ENCODE measurements at regions not wholly inside any gene's neighbourhood (a gene's known extent, or its start where the extent isn't known, plus 50 kb on each side); places are given as distances from the start of the nearest gene placed in this dataset.

GRCh38 chr13:73547239-73547638, 488.4 kb downstream of the KLF5 start:
- no peak overlapping the region for H3K4me3 ChIP-seq (ENCODE audit: low read length)
- no peak overlapping the region for H3K9ac ChIP-seq (ENCODE audit: low read length)
- H3K4me1 ChIP-seq (ENCODE audit: control insufficient read depth, insufficient read depth, low read length) = no peaks in the 10 kb centered on the region
- DNase-seq (ENCODE audit: low read depth) = no peak
- no peaks in the 10 kb centered on the region for H3K36me3 ChIP-seq (ENCODE audit: control insufficient read depth, insufficient read depth, low read length, severe bottlenecking)
- H3K9me3 ChIP-seq (ENCODE audit: control insufficient read depth, low read length) = no peaks in the 10 kb centered on the region
- peaks cover 5% of the 10 kb centered on the region for H3K27me3 ChIP-seq (replicated peaks; ENCODE audit: control insufficient read depth, insufficient read depth, low read length)

- DNase-seq (ENCODE audit: low read depth) = no peak
- Histone ChIP-seq H3K36me3 (ENCODE audit: control insufficient read depth, insufficient read depth, low read length, severe bottlenecking) (no peaks in the 10 kb centered on the region), H3K4me3 (ENCODE audit: low read length) (no peak overlapping the region), H3K9ac (ENCODE audit: low read length) (no peak overlapping the region), H3K4me1 (ENCODE audit: control insufficient read depth, insufficient read depth, low read length) (no peaks in the 10 kb centered on the region), H3K27me3 (replicated peaks; ENCODE audit: control insufficient read depth, insufficient read depth, low read length) (no peaks in the 10 kb centered on the region), H3K9me3 (ENCODE audit: control insufficient read depth, low read length) (no peaks in the 10 kb centered on the region)
Observed at GRCh38 chr13:73544175-73544574, 485.4 kb downstream of the KLF5 start.

GRCh38 chr13:73542446-73542845, 483.6 kb downstream of the KLF5 start:
- H3K9me3 ChIP-seq (ENCODE audit: control insufficient read depth, low read length) = no peaks in the 10 kb centered on the region
- H3K4me3 ChIP-seq (ENCODE audit: low read length) = no peak overlapping the region
- no peaks in the 10 kb centered on the region for H3K4me1 ChIP-seq (ENCODE audit: control insufficient read depth, insufficient read depth, low read length)
- H3K9ac ChIP-seq (ENCODE audit: low read length) = no peak overlapping the region
- no peak for DNase-seq (ENCODE audit: low read depth)
- no peaks in the 10 kb centered on the region for H3K36me3 ChIP-seq (ENCODE audit: control insufficient read depth, insufficient read depth, low read length, severe bottlenecking)
- no peaks in the 10 kb centered on the region for H3K27me3 ChIP-seq (replicated peaks; ENCODE audit: control insufficient read depth, insufficient read depth, low read length)

- DNase-seq (ENCODE audit: low read depth) = no peak
- Histone ChIP-seq H3K9ac (ENCODE audit: low read length) (no peak overlapping the region), H3K27me3 (replicated peaks; ENCODE audit: control insufficient read depth, insufficient read depth, low read length) (no peaks in the 10 kb centered on the region), H3K36me3 (ENCODE audit: control insufficient read depth, insufficient read depth, low read length, severe bottlenecking) (no peaks in the 10 kb centered on the region), H3K9me3 (ENCODE audit: control insufficient read depth, low read length) (no peaks in the 10 kb centered on the region), H3K4me3 (ENCODE audit: low read length) (no peak overlapping the region), H3K4me1 (ENCODE audit: control insufficient read depth, insufficient read depth, low read length) (no peaks in the 10 kb centered on the region)
Observed at GRCh38 chr13:73536865-73537264, 478.1 kb downstream of the KLF5 start.

GRCh38 chr13:73535341-73535740, 476.5 kb downstream of the KLF5 start:
- no peak for DNase-seq (ENCODE audit: low read depth)

GRCh38 chr13:73532987-73533510, 474.2 kb downstream of the KLF5 start:
- Histone ChIP-seq H3K36me3 (ENCODE audit: control insufficient read depth, insufficient read depth, low read length, severe bottlenecking) (no peaks in the 10 kb centered on the region), H3K27me3 (replicated peaks; ENCODE audit: control insufficient read depth, insufficient read depth, low read length) (no peaks in the 10 kb centered on the region), H3K4me1 (ENCODE audit: control insufficient read depth, insufficient read depth, low read length) (no peaks in the 10 kb centered on the region), H3K9ac (ENCODE audit: low read length) (no peak overlapping the region), H3K9me3 (ENCODE audit: control insufficient read depth, low read length) (no peaks in the 10 kb centered on the region), H3K4me3 (ENCODE audit: low read length) (no peak overlapping the region)
- DNase-seq (ENCODE audit: low read depth) = no peak

More at GRCh38 chr13:73535341-73535740, 476.5 kb downstream of the KLF5 start:
- no peak overlapping the region for H3K4me3 ChIP-seq (ENCODE audit: low read length)
- no peaks in the 10 kb centered on the region for H3K27me3 ChIP-seq (replicated peaks; ENCODE audit: control insufficient read depth, insufficient read depth, low read length)
- no peaks in the 10 kb centered on the region for H3K36me3 ChIP-seq (ENCODE audit: control insufficient read depth, insufficient read depth, low read length, severe bottlenecking)
- H3K4me1 ChIP-seq (ENCODE audit: control insufficient read depth, insufficient read depth, low read length) = no peaks in the 10 kb centered on the region
- no peaks in the 10 kb centered on the region for H3K9me3 ChIP-seq (ENCODE audit: control insufficient read depth, low read length)
- no peak overlapping the region for H3K9ac ChIP-seq (ENCODE audit: low read length)

GRCh38 chr13:73532582-73532981, 473.8 kb downstream of the KLF5 start:
- no peaks in the 10 kb centered on the region for H3K27me3 ChIP-seq (replicated peaks; ENCODE audit: control insufficient read depth, insufficient read depth, low read length)
- H3K9ac ChIP-seq (ENCODE audit: low read length) = no peak overlapping the region
- no peaks in the 10 kb centered on the region for H3K9me3 ChIP-seq (ENCODE audit: control insufficient read depth, low read length)
- no peaks in the 10 kb centered on the region for H3K4me1 ChIP-seq (ENCODE audit: control insufficient read depth, insufficient read depth, low read length)
- H3K4me3 ChIP-seq (ENCODE audit: low read length) = no peak overlapping the region
- DNase-seq (ENCODE audit: low read depth) = no peak
- no peaks in the 10 kb centered on the region for H3K36me3 ChIP-seq (ENCODE audit: control insufficient read depth, insufficient read depth, low read length, severe bottlenecking)

GRCh38 chr13:73531014-73531413, 472.2 kb downstream of the KLF5 start:
- Histone ChIP-seq H3K4me1 (ENCODE audit: control insufficient read depth, insufficient read depth, low read length) (no peaks in the 10 kb centered on the region), H3K36me3 (ENCODE audit: control insufficient read depth, insufficient read depth, low read length, severe bottlenecking) (no peaks in the 10 kb centered on the region), H3K9ac (ENCODE audit: low read length) (no peak overlapping the region), H3K9me3 (ENCODE audit: control insufficient read depth, low read length) (no peaks in the 10 kb centered on the region), H3K27me3 (replicated peaks; ENCODE audit: control insufficient read depth, insufficient read depth, low read length) (no peaks in the 10 kb centered on the region), H3K4me3 (ENCODE audit: low read length) (no peak overlapping the region)
- DNase-seq (ENCODE audit: low read depth) = no peak

- no peak for DNase-seq (ENCODE audit: low read depth)
- no peak overlapping the region for H3K4me3 ChIP-seq (ENCODE audit: low read length)
Observed at GRCh38 chr13:73522937-73523336, 464.1 kb downstream of the KLF5 start.

GRCh38 chr13:73521985-73522524, 463.2 kb downstream of the KLF5 start:
- DNase-seq (ENCODE audit: low read depth) = no peak
- no peaks in the 10 kb centered on the region for H3K36me3 ChIP-seq (ENCODE audit: control insufficient read depth, insufficient read depth, low read length, severe bottlenecking)
- H3K4me3 ChIP-seq (ENCODE audit: low read length) = no peak overlapping the region
- no peaks in the 10 kb centered on the region for H3K4me1 ChIP-seq (ENCODE audit: control insufficient read depth, insufficient read depth, low read length)
- no peaks in the 10 kb centered on the region for H3K9me3 ChIP-seq (ENCODE audit: control insufficient read depth, low read length)
- no peaks in the 10 kb centered on the region for H3K27me3 ChIP-seq (replicated peaks; ENCODE audit: control insufficient read depth, insufficient read depth, low read length)
- no peak overlapping the region for H3K9ac ChIP-seq (ENCODE audit: low read length)

More at GRCh38 chr13:73522937-73523336, 464.1 kb downstream of the KLF5 start:
- H3K27me3 ChIP-seq (replicated peaks; ENCODE audit: control insufficient read depth, insufficient read depth, low read length) = no peaks in the 10 kb centered on the region
- H3K9me3 ChIP-seq (ENCODE audit: control insufficient read depth, low read length) = no peaks in the 10 kb centered on the region
- no peak overlapping the region for H3K9ac ChIP-seq (ENCODE audit: low read length)
- H3K36me3 ChIP-seq (ENCODE audit: control insufficient read depth, insufficient read depth, low read length, severe bottlenecking) = no peaks in the 10 kb centered on the region
- no peaks in the 10 kb centered on the region for H3K4me1 ChIP-seq (ENCODE audit: control insufficient read depth, insufficient read depth, low read length)

GRCh38 chr13:73521290-73521624, 462.5 kb downstream of the KLF5 start:
- no peaks in the 10 kb centered on the region for H3K9me3 ChIP-seq (ENCODE audit: control insufficient read depth, low read length)
- no peak overlapping the region for H3K4me3 ChIP-seq (ENCODE audit: low read length)
- no peaks in the 10 kb centered on the region for H3K4me1 ChIP-seq (ENCODE audit: control insufficient read depth, insufficient read depth, low read length)
- no peak for DNase-seq (ENCODE audit: low read depth)
- no peaks in the 10 kb centered on the region for H3K27me3 ChIP-seq (replicated peaks; ENCODE audit: control insufficient read depth, insufficient read depth, low read length)
- H3K36me3 ChIP-seq (ENCODE audit: control insufficient read depth, insufficient read depth, low read length, severe bottlenecking) = no peaks in the 10 kb centered on the region
- H3K9ac ChIP-seq (ENCODE audit: low read length) = no peak overlapping the region
